WERI-Rb-1 (cell line): ENCODE measurements at regions not wholly inside any gene's neighbourhood (a gene's known extent, or its start where the extent isn't known, plus 50 kb on each side); places are given as distances from the start of the nearest gene placed in this dataset.

Experiments used
- DNase-seq: peaks from one replicate; pipeline ENCODE4 v3.0.0-alpha.2; 2020
- H3K27ac ChIP-seq: fragments of 250-450 bp; sonication (Bioruptor Pico); 2 replicates; pipeline ENCODE4 v1.5.1; 2020; ENCODE audit warnings: mild to moderate bottlenecking, moderate library complexity
- H3K27me3 ChIP-seq: fragments of 250-450 bp; sonication (Bioruptor Pico); 2 replicates; pipeline ENCODE4 v1.5.1; 2021; ENCODE audit warnings: mild to moderate bottlenecking, low read depth, moderate library complexity; ENCODE audit not compliant: insufficient read depth, severe bottlenecking
- H3K36me3 ChIP-seq: fragments of 250-450 bp; sonication (Bioruptor Pico); 2 replicates; pipeline ENCODE4 v1.5.1; 2020; ENCODE audit warnings: mild to moderate bottlenecking, moderate library complexity
- H3K4me3 ChIP-seq: 2 replicates; pipeline ENCODE4 v1.5.1; 2011; ENCODE audit warnings: low read depth, mild to moderate bottlenecking, control low read depth, low read length
- H3K9me3 ChIP-seq: fragments of 250-450 bp; sonication (Bioruptor Pico); 2 replicates; pipeline ENCODE4 v1.5.1; 2021; ENCODE audit warnings: mild to moderate bottlenecking, moderate library complexity; ENCODE audit not compliant: severe bottlenecking
- CTCF ChIP-seq: IDR thresholded peaks from 2 replicates; pipeline ENCODE4 v1.5.1; 2011; ENCODE audit warnings: low read depth, mild to moderate bottlenecking, control low read depth, inconsistent platforms, low read length

GRCh38 chr18:10332452-10332851 lies 122.0 kb upstream of the APCDD1 start:
- DNase-seq, result peak; percentile 58
- no peaks in the 10 kb centered on the region for H3K9me3 ChIP-seq
- no peaks in the 10 kb centered on the region for H3K27me3 ChIP-seq
- no peak overlapping the region for H3K27ac ChIP-seq
- H3K4me3 ChIP-seq, result no peak overlapping the region
- no peaks in the 10 kb centered on the region for H3K36me3 ChIP-seq
- TF ChIP-seq CTCF, result no peak

GRCh38 chr18:10336749-10337350 lies 117.6 kb upstream of the APCDD1 start:
- no peak for DNase-seq
- Histone ChIP-seq H3K9me3 (no peaks in the 10 kb centered on the region), H3K4me3 (no peak overlapping the region), H3K27me3 (no peaks in the 10 kb centered on the region), H3K27ac (no peak overlapping the region), H3K36me3 (no peaks in the 10 kb centered on the region)
- no peak for TF ChIP-seq CTCF

GRCh38 chr18:10340821-10341220 lies 113.6 kb upstream of the APCDD1 start:
- H3K27me3 ChIP-seq, result no peaks in the 10 kb centered on the region
- no peaks in the 10 kb centered on the region for H3K36me3 ChIP-seq
- no peak overlapping the region for H3K4me3 ChIP-seq
- no peak for DNase-seq
- TF ChIP-seq CTCF, result no peak
- H3K27ac ChIP-seq, result no peak overlapping the region
- H3K9me3 ChIP-seq, result no peaks in the 10 kb centered on the region

GRCh38 chr18:10343778-10344177 lies 110.7 kb upstream of the APCDD1 start:
- H3K4me3 ChIP-seq, result no peak overlapping the region
- H3K36me3 ChIP-seq, result no peaks in the 10 kb centered on the region
- no peak for DNase-seq
- no peaks in the 10 kb centered on the region for H3K9me3 ChIP-seq
- TF ChIP-seq CTCF, result no peak
- no peak overlapping the region for H3K27ac ChIP-seq
- H3K27me3 ChIP-seq, result no peaks in the 10 kb centered on the region

- DNase-seq, result no peak
- Histone ChIP-seq H3K27me3 (no peaks in the 10 kb centered on the region), H3K36me3 (no peaks in the 10 kb centered on the region), H3K9me3 (no peaks in the 10 kb centered on the region), H3K27ac (no peak overlapping the region), H3K4me3 (no peak overlapping the region)
- TF ChIP-seq CTCF, result no peak
Measured at GRCh38 chr18:10346749-10347415, 107.6 kb upstream of the APCDD1 start.

- Histone ChIP-seq H3K4me3 (no peak overlapping the region), H3K9me3 (no peaks in the 10 kb centered on the region), H3K27me3 (no peaks in the 10 kb centered on the region), H3K36me3 (no peaks in the 10 kb centered on the region), H3K27ac (no peak overlapping the region)
- DNase-seq, result no peak
- TF ChIP-seq CTCF, result no peak
Measured at GRCh38 chr18:10349561-10349960, 104.9 kb upstream of the APCDD1 start.
